ENCODE measurements at regions not wholly inside any gene's neighbourhood (a gene's known extent, or its start where the extent isn't known, plus 50 kb on each side); places are given as distances from the start of the nearest gene placed in this dataset.

DNA sequence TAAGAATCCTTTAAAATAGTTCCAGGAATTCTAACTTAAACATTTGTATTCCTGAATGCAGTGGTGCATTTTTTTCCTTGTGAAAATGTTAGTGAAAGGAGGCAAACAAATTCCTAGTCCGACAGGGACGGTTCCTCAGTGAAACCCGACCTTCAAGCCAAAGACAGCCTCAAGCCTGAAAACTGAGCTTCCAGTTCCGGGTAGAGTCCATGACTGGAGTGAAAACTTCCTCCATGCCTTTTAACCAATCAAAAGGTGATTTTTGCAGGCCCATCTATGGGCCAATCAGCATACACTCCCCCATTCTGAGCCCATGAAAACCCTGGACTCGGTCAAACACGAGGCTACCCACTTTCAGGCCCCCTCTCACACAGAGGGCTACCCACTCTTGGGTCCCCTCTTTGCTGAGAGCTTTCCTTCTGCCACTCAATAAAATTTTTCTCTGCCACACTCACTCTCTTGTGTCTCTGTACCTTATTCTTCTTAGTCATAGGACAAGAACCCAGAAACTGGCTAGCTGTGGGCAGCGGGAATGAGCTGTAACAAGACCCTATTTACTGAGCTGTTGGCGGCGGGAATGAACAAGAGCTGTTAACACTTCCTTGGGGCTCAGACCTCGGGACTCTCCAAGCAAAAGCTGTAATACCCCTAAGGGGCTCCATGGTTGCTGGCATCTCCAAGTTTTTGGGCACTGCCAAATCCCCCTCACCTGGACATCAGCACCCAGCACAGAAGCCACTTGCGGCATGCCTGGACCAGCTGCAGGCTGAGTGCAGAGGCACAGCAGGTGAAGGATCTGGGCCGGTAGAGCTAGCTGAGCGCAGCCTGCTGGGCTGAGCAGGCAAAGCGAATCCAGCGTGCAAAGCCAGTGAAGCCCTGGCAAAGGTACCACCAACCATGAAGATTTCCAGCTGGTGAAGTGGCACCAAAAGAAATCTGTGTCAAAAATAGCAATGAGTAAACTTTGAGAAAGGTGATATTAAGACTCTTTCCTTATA is 598.8 kb downstream of the MCTP2 start:
- H3K27me3 ChIP-seq (ENCODE audit: insufficient read depth, low read length), result no peaks in the 10 kb centered on the region
- no peak overlapping the region for H3K4me3 ChIP-seq (ENCODE audit: low read length)
- no peak overlapping the region for H3K9ac ChIP-seq (ENCODE audit: low read depth, low read length)
- no peaks in the 10 kb centered on the region; the same call in 1 of the 2 replicates for H3K9me3 ChIP-seq (ENCODE audit: insufficient read depth, low read depth, low read length)
- H3K4me1 ChIP-seq (ENCODE audit: insufficient read depth, low read length), result no peaks in the 10 kb centered on the region
- no peak overlapping the region for H3K27ac ChIP-seq (ENCODE audit: low read length)
- no peaks in the 10 kb centered on the region for H3K36me3 ChIP-seq (ENCODE audit: insufficient read depth, low read depth, low read length)

DNA sequence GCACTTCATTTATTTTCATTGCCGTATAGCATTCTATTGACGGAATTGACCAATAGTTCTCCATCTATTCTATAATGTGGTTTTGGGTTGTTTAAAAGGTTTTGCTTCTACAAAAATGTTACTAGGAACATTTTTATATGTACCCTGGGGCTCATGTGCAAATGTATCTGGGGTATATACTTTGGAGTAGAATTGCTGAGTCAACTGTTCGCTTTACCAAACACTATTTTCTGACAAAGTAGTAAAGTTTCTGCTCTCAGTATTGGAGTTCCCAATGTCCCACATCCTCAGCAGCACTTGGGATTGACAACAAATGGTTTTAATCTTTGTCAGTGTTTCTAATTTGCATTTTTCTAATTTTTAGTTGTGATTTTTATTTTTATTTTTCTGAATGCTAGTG is 602.6 kb downstream of the MCTP2 start:
- no peaks in the 10 kb centered on the region for H3K36me3 ChIP-seq (ENCODE audit: insufficient read depth, low read depth, low read length)
- no peaks in the 10 kb centered on the region for H3K4me1 ChIP-seq (ENCODE audit: insufficient read depth, low read length)
- H3K9me3 ChIP-seq (ENCODE audit: insufficient read depth, low read depth, low read length), result no peaks in the 10 kb centered on the region; the same call in 1 of the 2 replicates
- no peak overlapping the region for H3K4me3 ChIP-seq (ENCODE audit: low read length)
- H3K27me3 ChIP-seq (ENCODE audit: insufficient read depth, low read length), result no peaks in the 10 kb centered on the region
- no peak overlapping the region for H3K27ac ChIP-seq (ENCODE audit: low read length)
- H3K9ac ChIP-seq (ENCODE audit: low read depth, low read length), result no peak overlapping the region

DNA sequence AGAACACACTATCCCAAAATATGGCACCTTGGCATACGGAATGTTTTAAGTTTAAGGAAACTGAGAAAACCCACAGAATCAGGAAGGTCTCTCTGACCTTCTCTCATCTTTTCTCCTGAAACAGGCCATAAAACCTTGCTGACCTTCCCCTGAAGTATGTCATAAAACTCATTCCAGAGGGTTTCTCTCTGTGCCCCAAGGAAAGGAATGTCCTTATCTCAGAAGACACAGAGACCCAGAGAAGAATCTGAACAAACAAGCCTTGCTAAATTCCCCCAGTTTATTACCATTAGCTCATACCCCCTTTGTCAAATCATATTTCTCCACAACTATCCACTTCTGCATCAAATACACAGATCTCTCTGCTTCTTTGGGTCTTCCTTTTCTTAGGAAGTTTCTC is 603.1 kb downstream of the MCTP2 start:
- H3K27me3 ChIP-seq (ENCODE audit: insufficient read depth, low read length), result no peaks in the 10 kb centered on the region
- H3K27ac ChIP-seq (ENCODE audit: low read length), result no peak overlapping the region
- no peaks in the 10 kb centered on the region for H3K36me3 ChIP-seq (ENCODE audit: insufficient read depth, low read depth, low read length)
- no peaks in the 10 kb centered on the region; the same call in 1 of the 2 replicates for H3K9me3 ChIP-seq (ENCODE audit: insufficient read depth, low read depth, low read length)
- H3K9ac ChIP-seq (ENCODE audit: low read depth, low read length), result no peak overlapping the region
- H3K4me1 ChIP-seq (ENCODE audit: insufficient read depth, low read length), result no peaks in the 10 kb centered on the region
- H3K4me3 ChIP-seq (ENCODE audit: low read length), result no peak overlapping the region

DNA sequence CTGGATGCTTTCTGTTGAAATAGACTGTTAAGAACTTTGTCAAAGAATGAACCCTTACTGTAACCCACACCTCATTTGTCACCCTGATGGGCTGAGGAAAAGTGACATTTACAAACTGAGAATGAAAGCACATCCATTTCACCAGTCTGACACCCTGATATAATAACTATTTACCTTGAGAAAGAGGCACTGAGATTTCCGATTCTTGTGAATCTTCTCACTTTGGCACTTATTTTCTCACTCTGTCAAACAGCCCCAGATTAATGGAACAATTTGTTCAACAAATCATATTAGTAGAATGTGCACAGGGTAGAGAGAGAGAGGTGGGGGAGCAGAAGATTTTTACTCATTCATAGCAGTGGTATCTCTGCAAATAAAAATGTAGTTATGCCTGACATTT is 606.9 kb downstream of the MCTP2 start:
- Histone ChIP-seq H3K4me3 (ENCODE audit: low read length) (no peak overlapping the region), H3K4me1 (ENCODE audit: insufficient read depth, low read length) (no peaks in the 10 kb centered on the region), H3K9me3 (ENCODE audit: insufficient read depth, low read depth, low read length) (peaks cover 9% of the 10 kb centered on the region), H3K9ac (ENCODE audit: low read depth, low read length) (no peak overlapping the region), H3K36me3 (ENCODE audit: insufficient read depth, low read depth, low read length) (no peaks in the 10 kb centered on the region), H3K27me3 (ENCODE audit: insufficient read depth, low read length) (no peaks in the 10 kb centered on the region), H3K27ac (ENCODE audit: low read length) (no peak overlapping the region)

DNA sequence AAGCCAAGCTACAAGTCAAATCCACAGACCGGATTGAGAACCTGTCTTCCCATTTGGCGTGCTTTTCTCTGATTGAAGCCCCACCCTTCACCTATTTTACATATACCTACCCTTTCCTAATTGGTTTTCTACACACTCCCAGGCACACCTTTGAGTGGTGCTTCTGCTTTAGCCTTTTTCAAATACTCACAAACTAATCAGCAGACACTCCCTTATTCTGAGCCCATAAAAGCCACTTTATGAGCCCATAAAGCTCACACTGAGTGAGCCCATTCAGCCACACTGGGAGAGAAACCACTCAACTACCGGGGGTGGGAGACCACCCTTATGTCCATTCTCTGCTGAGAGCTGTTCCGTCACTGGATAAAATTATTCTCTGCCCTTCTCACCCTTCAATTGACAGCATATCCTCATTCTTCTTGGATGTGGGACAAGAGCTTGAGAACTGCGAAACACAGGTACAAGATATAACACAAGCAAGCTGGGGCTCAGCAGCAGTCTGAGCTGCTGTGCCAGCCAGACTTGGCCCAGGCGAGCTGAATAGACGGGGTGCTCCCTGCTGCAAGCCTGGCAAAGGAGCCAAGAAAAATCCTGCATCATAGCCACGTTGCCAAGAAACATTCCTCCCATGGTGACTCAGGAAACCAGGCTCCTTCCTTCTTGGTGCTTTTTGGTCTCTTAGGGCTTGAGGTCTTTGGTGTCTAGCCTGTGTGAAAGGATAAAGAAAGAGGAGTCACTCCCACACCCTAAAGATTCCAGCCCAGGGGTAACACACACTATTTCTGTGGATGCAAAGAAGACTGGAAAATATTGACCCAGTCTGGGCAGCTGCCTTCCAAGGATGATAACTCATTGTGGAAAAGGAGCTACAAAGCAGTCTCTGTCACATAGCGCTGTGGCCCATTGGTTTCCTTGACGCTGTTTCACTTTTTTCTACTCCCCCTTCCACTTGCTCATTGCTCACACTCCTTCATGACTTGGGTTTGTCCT is 609.7 kb downstream of the MCTP2 start:
- H3K4me3 ChIP-seq (ENCODE audit: low read length), result no peak overlapping the region
- H3K27ac ChIP-seq (ENCODE audit: low read length), result no peak overlapping the region
- no peaks in the 10 kb centered on the region for H3K4me1 ChIP-seq (ENCODE audit: insufficient read depth, low read length)
- peaks cover 8% of the 10 kb centered on the region for H3K27me3 ChIP-seq (ENCODE audit: insufficient read depth, low read length)
- H3K9ac ChIP-seq (ENCODE audit: low read depth, low read length), result no peak overlapping the region
- H3K9me3 ChIP-seq (ENCODE audit: insufficient read depth, low read depth, low read length), result peaks cover 9% of the 10 kb centered on the region
- H3K36me3 ChIP-seq (ENCODE audit: insufficient read depth, low read depth, low read length), result no peaks in the 10 kb centered on the region

DNA sequence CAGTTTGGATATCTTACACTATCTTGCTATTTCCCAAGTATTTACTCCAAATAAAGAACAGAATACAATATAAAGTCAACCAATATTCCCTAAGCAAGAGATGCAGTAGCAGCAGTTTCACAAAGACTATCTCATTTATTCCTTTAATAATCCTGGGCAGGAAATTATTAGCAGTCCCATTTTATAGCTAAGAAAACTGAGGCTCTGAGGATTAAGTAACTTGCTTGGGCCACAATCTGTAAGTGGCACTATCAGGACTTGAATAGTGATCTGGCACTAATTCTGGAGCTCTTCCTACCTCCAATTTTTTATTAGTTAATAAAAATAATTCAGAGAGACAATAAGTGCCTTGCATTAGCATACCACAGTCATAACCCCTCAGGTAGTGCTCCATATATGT is 611.7 kb downstream of the MCTP2 start:
- no peak overlapping the region for H3K27ac ChIP-seq (ENCODE audit: low read length)
- H3K27me3 ChIP-seq (ENCODE audit: insufficient read depth, low read length), result peaks cover 10% of the 10 kb centered on the region
- H3K4me3 ChIP-seq (ENCODE audit: low read length), result no peak overlapping the region
- H3K4me1 ChIP-seq (ENCODE audit: insufficient read depth, low read length), result no peaks in the 10 kb centered on the region
- peaks cover 9% of the 10 kb centered on the region for H3K9me3 ChIP-seq (ENCODE audit: insufficient read depth, low read depth, low read length)
- H3K9ac ChIP-seq (ENCODE audit: low read depth, low read length), result no peak overlapping the region
- no peaks in the 10 kb centered on the region for H3K36me3 ChIP-seq (ENCODE audit: insufficient read depth, low read depth, low read length)

DNA sequence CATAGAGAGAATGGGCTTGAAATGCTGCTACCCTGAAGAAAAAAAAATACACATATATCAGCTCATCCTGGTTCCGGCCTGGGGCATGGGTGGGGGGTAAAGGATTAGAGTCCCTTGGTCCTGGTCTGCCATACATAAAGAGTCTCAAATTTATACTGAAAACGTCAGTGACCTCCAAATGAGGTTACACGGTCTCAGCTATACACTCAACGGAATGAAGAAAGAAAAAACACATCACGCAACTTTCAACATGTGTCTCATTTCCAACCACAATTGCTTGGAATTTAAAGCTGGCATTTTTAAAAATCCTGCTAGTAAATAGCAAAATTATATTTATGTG is 612.8 kb downstream of the MCTP2 start:
- peak overlapping the region; percentile 33; the same call in 1 of the 2 replicates for H3K9ac ChIP-seq (ENCODE audit: low read depth, low read length)
- no peak overlapping the region for H3K27ac ChIP-seq (ENCODE audit: low read length)
- peaks cover 10% of the 10 kb centered on the region for H3K27me3 ChIP-seq (ENCODE audit: insufficient read depth, low read length)

DNA sequence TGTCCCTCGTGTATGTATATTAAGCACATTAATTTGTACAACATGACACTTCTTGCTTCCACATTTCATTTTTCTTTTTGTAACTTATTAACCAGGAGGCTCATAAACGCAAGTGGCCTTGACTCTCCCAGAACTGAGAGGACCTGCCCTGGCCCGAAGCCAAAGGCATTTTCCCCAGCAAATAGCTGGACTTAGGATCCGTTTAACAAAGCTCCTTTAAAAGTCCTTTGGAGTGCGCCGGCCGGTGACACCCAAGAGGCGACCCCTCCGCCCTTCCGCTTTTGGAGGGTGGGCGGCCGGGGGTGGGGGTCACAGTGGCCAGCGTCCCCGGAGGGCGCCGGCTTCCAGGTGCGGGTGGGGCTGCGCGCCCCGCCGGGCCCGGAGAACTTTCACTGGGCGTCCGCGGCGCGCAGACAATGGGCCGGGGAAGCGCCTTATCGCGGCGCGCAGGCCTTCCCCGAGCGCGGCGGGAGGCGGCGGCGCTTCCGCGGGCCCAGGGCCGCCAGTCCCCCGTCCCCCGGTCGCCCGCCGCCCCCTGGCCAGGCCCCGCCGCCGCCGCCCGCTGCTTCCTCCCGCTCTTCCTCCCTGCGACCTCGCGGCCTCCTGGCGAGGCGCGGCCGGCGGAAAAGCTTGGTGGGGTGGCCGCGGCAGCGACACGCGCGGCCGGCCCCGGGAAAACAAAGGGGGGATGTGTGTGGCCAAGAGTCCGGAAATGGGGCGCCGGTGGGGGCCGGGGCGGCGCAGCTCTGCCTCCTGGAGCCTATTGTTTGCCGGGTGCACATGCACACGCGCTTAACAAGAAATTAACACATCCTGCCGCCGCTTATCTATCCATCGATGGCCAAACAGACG is 613.4 kb downstream of the MCTP2 start:
- H3K4me3 ChIP-seq (ENCODE audit: low read length), result peak overlapping the region; percentile 49; the same call in 1 of the 2 replicates
- peaks cover 9% of the 10 kb centered on the region for H3K9me3 ChIP-seq (ENCODE audit: insufficient read depth, low read depth, low read length)
- peaks cover 10% of the 10 kb centered on the region for H3K27me3 ChIP-seq (ENCODE audit: insufficient read depth, low read length)
- no peaks in the 10 kb centered on the region for H3K4me1 ChIP-seq (ENCODE audit: insufficient read depth, low read length)
- H3K9ac ChIP-seq (ENCODE audit: low read depth, low read length), result peak overlapping the region; percentile 40; the same call in 1 of the 2 replicates
- H3K27ac ChIP-seq (ENCODE audit: low read length), result no peak overlapping the region
- H3K36me3 ChIP-seq (ENCODE audit: insufficient read depth, low read depth, low read length), result no peaks in the 10 kb centered on the region

More for the DNA sequence above, 612.8 kb downstream of the MCTP2 start:
- no peaks in the 10 kb centered on the region for H3K36me3 ChIP-seq (ENCODE audit: insufficient read depth, low read depth, low read length)
- peaks cover 9% of the 10 kb centered on the region for H3K9me3 ChIP-seq (ENCODE audit: insufficient read depth, low read depth, low read length)
- no peaks in the 10 kb centered on the region for H3K4me1 ChIP-seq (ENCODE audit: insufficient read depth, low read length)
- H3K4me3 ChIP-seq (ENCODE audit: low read length), result peak overlapping the region; percentile 49; the same call in 1 of the 2 replicates

DNA sequence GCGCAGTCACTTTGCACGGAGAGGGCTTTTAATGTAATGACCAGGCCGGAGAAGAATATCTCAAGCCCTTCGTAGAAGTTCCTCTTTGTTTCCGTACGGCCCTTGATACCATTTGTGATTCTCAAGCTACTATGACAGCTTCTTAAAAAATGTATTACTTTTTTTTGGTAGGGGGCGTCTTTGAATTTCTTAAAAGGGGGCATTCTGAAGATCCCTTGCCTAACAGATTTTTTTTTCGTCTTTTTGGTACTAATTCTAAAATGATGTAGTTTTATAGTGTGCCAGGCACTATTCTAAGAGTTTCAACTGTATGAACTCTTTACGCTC is 614.0 kb downstream of the MCTP2 start:
- Histone ChIP-seq H3K27ac (ENCODE audit: low read length) (no peak overlapping the region), H3K9me3 (ENCODE audit: insufficient read depth, low read depth, low read length) (peaks cover 9% of the 10 kb centered on the region), H3K9ac (ENCODE audit: low read depth, low read length) (peak overlapping the region; percentile 40; the same call in 1 of the 2 replicates), H3K36me3 (ENCODE audit: insufficient read depth, low read depth, low read length) (no peaks in the 10 kb centered on the region), H3K4me1 (ENCODE audit: insufficient read depth, low read length) (no peaks in the 10 kb centered on the region), H3K27me3 (ENCODE audit: insufficient read depth, low read length) (peaks cover 10% of the 10 kb centered on the region), H3K4me3 (ENCODE audit: low read length) (peak overlapping the region; percentile 46; the same call in 1 of the 2 replicates)

DNA sequence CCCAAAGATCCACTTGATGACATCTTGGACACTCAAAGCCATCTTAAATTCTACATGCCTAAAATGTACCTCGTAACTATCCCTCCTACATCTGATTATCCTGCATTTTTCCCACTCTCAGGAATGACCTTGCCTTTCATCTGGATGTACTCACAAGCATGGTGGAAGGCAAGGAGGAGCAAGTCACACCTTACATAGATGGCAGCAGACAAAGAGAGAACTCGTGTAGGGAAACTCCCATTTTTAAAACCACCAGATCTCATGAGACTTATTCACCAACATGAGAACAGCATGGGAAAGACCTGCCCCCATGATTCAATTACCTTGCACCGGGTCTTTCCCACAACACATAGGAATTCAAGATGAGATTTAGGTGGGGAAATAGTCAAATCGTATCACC is 616.0 kb downstream of the MCTP2 start:
- peaks cover 10% of the 10 kb centered on the region for H3K27me3 ChIP-seq (ENCODE audit: insufficient read depth, low read length)
- no peaks in the 10 kb centered on the region for H3K36me3 ChIP-seq (ENCODE audit: insufficient read depth, low read depth, low read length)
- no peak overlapping the region for H3K27ac ChIP-seq (ENCODE audit: low read length)
- H3K9ac ChIP-seq (ENCODE audit: low read depth, low read length), result no peak overlapping the region
- no peaks in the 10 kb centered on the region for H3K9me3 ChIP-seq (ENCODE audit: insufficient read depth, low read depth, low read length)
- no peaks in the 10 kb centered on the region for H3K4me1 ChIP-seq (ENCODE audit: insufficient read depth, low read length)
- no peak overlapping the region for H3K4me3 ChIP-seq (ENCODE audit: low read length)

DNA sequence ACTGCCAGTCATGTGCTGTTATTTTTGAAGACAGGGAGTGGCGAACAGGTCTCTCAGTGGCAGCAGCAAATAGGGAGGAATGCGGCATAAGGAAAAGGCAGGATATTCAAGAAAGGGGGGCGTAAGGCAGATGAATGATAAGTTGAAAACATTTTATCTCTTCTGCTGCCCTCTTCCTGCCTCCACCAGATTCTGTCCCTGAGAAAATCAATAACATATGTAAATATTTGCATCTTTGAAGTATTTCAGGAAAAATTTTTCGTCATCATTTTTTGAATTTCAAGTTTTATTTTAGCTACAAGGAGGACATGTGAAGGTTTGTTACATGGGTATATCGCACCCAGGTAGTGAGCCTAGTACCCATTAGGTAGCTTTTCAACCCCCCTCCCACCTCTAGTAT is 616.7 kb downstream of the MCTP2 start:
- H3K27me3 ChIP-seq (ENCODE audit: insufficient read depth, low read length), result peaks cover 10% of the 10 kb centered on the region
- no peak overlapping the region for H3K9ac ChIP-seq (ENCODE audit: low read depth, low read length)
- no peaks in the 10 kb centered on the region for H3K4me1 ChIP-seq (ENCODE audit: insufficient read depth, low read length)
- no peak overlapping the region for H3K27ac ChIP-seq (ENCODE audit: low read length)
- H3K4me3 ChIP-seq (ENCODE audit: low read length), result no peak overlapping the region
- no peaks in the 10 kb centered on the region for H3K36me3 ChIP-seq (ENCODE audit: insufficient read depth, low read depth, low read length)
- no peaks in the 10 kb centered on the region for H3K9me3 ChIP-seq (ENCODE audit: insufficient read depth, low read depth, low read length)

Measured in iPS-20b (cell line).